Keratinocyte (primary cell): ENCODE measurements at regions not wholly inside any gene's neighbourhood (a gene's known extent, or its start where the extent isn't known, plus 50 kb on each side); places are given as distances from the start of the nearest gene placed in this dataset.

Source experiments
- DNase-seq: peaks from one replicate; pipeline ENCODE4 v3.0.0-alpha.2; 2011; ENCODE audit warnings: low read depth, missing footprints, low spot score
- FAIRE-seq: peaks from 2 replicates; lab custom pipeline; 2011; peaks lifted over from hg19 to GRCh38; lab: Jason Lieb, UNC
- H2AFZ ChIP-seq: 2 replicates; pipeline ENCODE4 v1.6.0; 2012; ENCODE audit warnings: low read length, control low read depth, inconsistent platforms; ENCODE audit not compliant: control insufficient read depth
- H3K27ac ChIP-seq: 2 replicates; pipeline ENCODE4 v1.5.1; 2011; ENCODE audit warnings: low read length; ENCODE audit not compliant: control insufficient read depth, insufficient read depth
- H3K27me3 ChIP-seq: 3 replicates; pipeline ENCODE4 v1.6.0; 2011; ENCODE audit warnings: low read length; ENCODE audit not compliant: control insufficient read depth, insufficient read depth; ENCODE audit errors: extremely low read depth
- H3K36me3 ChIP-seq, 2 experiments: 2 replicates in 1 of 2; 3 replicates in 1 of 2; pipeline ENCODE4 v1.5.1; 2011; ENCODE audit warnings: low read length in 2 of 2, mild to moderate bottlenecking in 1 of 2; ENCODE audit not compliant: control insufficient read depth in 2 of 2, insufficient read depth in 2 of 2; ENCODE audit errors: extremely low read depth in 1 of 2
- H3K4me1 ChIP-seq: 3 replicates; pipeline ENCODE4 v1.5.1; 2011; ENCODE audit warnings: low read length; ENCODE audit not compliant: control insufficient read depth, insufficient read depth; ENCODE audit errors: extremely low read depth
- H3K4me2 ChIP-seq: 3 replicates; pipeline ENCODE4 v1.6.0; 2011; ENCODE audit warnings: low read depth, low read length; ENCODE audit not compliant: control insufficient read depth, insufficient read depth; ENCODE audit errors: extremely low read depth
- H3K4me3 ChIP-seq, 3 experiments: fragments of 200-600 bp in 1 of 3; sonication (generic) in 1 of 3; 2 replicates in 2 of 3; 3 replicates in 1 of 3; pipeline ENCODE4 v1.5.1; 2011 to 2016; ENCODE audit warnings: low read length in 3 of 3, mild to moderate bottlenecking in 3 of 3, control low read depth in 2 of 3, inconsistent platforms in 1 of 3, low read depth in 1 of 3, mixed read lengths in 1 of 3, mixed run types in 1 of 3, moderate library complexity in 1 of 3; ENCODE audit not compliant: control insufficient read depth in 2 of 3, insufficient read depth in 2 of 3; ENCODE audit errors: extremely low read depth in 1 of 3
- H3K79me2 ChIP-seq: 2 replicates; pipeline ENCODE4 v1.6.0; 2012; ENCODE audit warnings: low read length; ENCODE audit not compliant: control insufficient read depth, insufficient read depth
- H3K9ac ChIP-seq: 3 replicates; pipeline ENCODE4 v1.6.0; 2011; ENCODE audit warnings: low read length; ENCODE audit not compliant: control insufficient read depth, insufficient read depth; ENCODE audit errors: extremely low read depth
- H3K9me1 ChIP-seq: 3 replicates; pipeline ENCODE4 v1.6.0; 2011; ENCODE audit warnings: low read length; ENCODE audit not compliant: control insufficient read depth, insufficient read depth; ENCODE audit errors: extremely low read depth
- H3K9me3 ChIP-seq: 2 replicates; pipeline ENCODE4 v1.5.1; 2012; ENCODE audit warnings: low read depth, low read length; ENCODE audit not compliant: control insufficient read depth
- H4K20me1 ChIP-seq: 3 replicates; pipeline ENCODE4 v1.6.0; 2011; ENCODE audit warnings: low read length; ENCODE audit not compliant: control insufficient read depth, insufficient read depth; ENCODE audit errors: extremely low read depth
- CTCF ChIP-seq, 3 experiments: IDR thresholded peaks in 1 of 3; conservative IDR thresholded peaks in 1 of 3; optimal IDR thresholded peaks in 1 of 3; 2 replicates in 2 of 3; 3 replicates in 1 of 3; pipeline versions ENCODE3 to v1.5.1; 2011; ENCODE audit warnings: low read length in 3 of 3, mild to moderate bottlenecking in 3 of 3, moderate library complexity in 2 of 3, control low read depth in 1 of 3, inconsistent platforms in 1 of 3; ENCODE audit not compliant: insufficient read depth in 2 of 3; ENCODE audit errors: extremely low read depth in 1 of 3
- EZH2 ChIP-seq: IDR thresholded peaks from one replicate; pipeline ENCODE4 v1.6.1; 2012; ENCODE audit warnings: inconsistent platforms, mild to moderate bottlenecking, low read length, moderate library complexity
- dilution Hi-C: fragments of 300-500 bp; cut with MboI; formaldehyde crosslinking; loops from one replicate; pipeline ENCODE4 v1.7.0; 2020; ENCODE audit warnings: low sequenced_read_pairs; ENCODE audit not compliant: extremely low pct_ligation_motif_present

- Histone ChIP-seq H3K4me2 (no peak overlapping the region), H3K36me3 (no peaks in the 10 kb centered on the region), H3K27ac (no peak overlapping the region), H3K9me3 (no peaks in the 10 kb centered on the region), H3K9ac (no peak overlapping the region), H3K4me1 (no peaks in the 10 kb centered on the region), H3K27me3 (no peaks in the 10 kb centered on the region), H3K79me2 (no peaks in the 10 kb centered on the region), H2AFZ (no peak overlapping the region), H3K4me3 (no peak overlapping the region), H4K20me1 (no peaks in the 10 kb centered on the region), H3K9me1 (no peaks in the 10 kb centered on the region)
- FAIRE-seq (no peak), DNase-seq (no peak)
- dilution Hi-C loops = no loop called here
- TF ChIP-seq EZH2 (no peak), CTCF (optimal IDR thresholded peaks at IDR 0.05 in 1 of 3, IDR thresholded peaks at IDR 0.05 in 1 of 3, conservative IDR thresholded peaks at IDR 0.05 in 1 of 3; ENCODE audit: extremely low read depth in 1 of 3, insufficient read depth in 2 of 3, low read length in 3 of 3) (no peak)
Observed at GRCh38 chr7:68422281-68422680, 1176.0 kb upstream of the AUTS2 start.

GRCh38 chr7:68423356-68423755 lies 1174.9 kb upstream of the AUTS2 start:
- Histone ChIP-seq H4K20me1 (no peaks in the 10 kb centered on the region), H3K9me3 (no peaks in the 10 kb centered on the region), H3K9me1 (no peaks in the 10 kb centered on the region), H3K4me3 (no peak overlapping the region), H3K9ac (no peak overlapping the region), H3K4me2 (no peak overlapping the region), H3K27me3 (no peaks in the 10 kb centered on the region), H3K4me1 (no peaks in the 10 kb centered on the region), H3K36me3 (no peaks in the 10 kb centered on the region), H3K79me2 (no peaks in the 10 kb centered on the region), H2AFZ (no peak overlapping the region), H3K27ac (no peak overlapping the region)
- dilution Hi-C loops = no loop called here
- TF ChIP-seq CTCF (optimal IDR thresholded peaks at IDR 0.05 in 1 of 3, IDR thresholded peaks at IDR 0.05 in 1 of 3, conservative IDR thresholded peaks at IDR 0.05 in 1 of 3; ENCODE audit: extremely low read depth in 1 of 3, insufficient read depth in 2 of 3, low read length in 3 of 3) (no peak), EZH2 (no peak)
- FAIRE-seq (no peak), DNase-seq (no peak)
